ENCODE measurements at regions not wholly inside any gene's neighbourhood (a gene's known extent, or its start where the extent isn't known, plus 50 kb on each side); places are given as distances from the start of the nearest gene placed in this dataset.

GRCh38 chr3:86869566-86869965, 121.4 kb downstream of the VGLL3 start:
- TF ChIP-seq CTCF (conservative IDR thresholded peaks at IDR 0.05; ENCODE audit: low read length) (no peak), EZH2phosphoT487 (IDR thresholded peaks at IDR 0.05; ENCODE audit: borderline replicate concordance, low read depth, low read length) (no peak)

Measured in OCI-LY7 (cell line).